Stimulated activated CD4-positive, alpha-beta T cell treated with anti-CD3 and anti-CD28 coated beads, Interleukin-2, amount 100 ng/mL, for 48 hours (primary cell): ENCODE measurements at regions not wholly inside any gene's neighbourhood (a gene's known extent, or its start where the extent isn't known, plus 50 kb on each side); places are given as distances from the start of the nearest gene placed in this dataset.
A peak's percentile ranks its signal among the peaks of the same experiment; 100 is the strongest.
"Not testable (repeated sequence)": the region's sequence is repeated elsewhere in the genome, so short reads cannot be mapped to it uniquely, and the experiment has no call there.

Experiments used
- DNase-seq, 2 donors: peaks; one replicate each; pipeline ENCODE4 v3.0.0-alpha.2; 2020

DNA sequence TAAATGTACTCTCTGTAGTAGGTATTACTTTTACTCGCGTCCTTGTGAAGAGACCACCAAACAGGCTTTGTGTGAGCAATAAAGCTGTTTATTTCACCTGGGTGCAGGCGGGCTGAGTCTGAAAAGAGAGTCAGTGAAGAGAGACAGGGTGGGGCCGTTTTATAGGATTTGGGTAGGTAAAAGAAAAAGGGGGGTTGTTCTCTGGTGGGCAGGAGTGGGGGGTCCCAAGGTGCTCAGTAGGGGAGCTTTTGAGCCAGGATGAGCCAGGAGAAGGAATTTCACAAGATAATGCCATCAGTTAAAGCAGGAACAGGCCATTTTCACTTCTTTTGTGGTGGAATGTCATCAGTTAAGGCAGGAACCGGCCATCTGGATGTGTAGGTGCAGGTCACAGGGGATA lies 918.7 kb upstream of the CRIM1 start:
- not testable (repeated sequence) for DNase-seq

- DNase-seq: peak; percentile 6 to 8
Observed at GRCh38 chr2:35428548-35428947, 927.0 kb upstream of the CRIM1 start.

DNA sequence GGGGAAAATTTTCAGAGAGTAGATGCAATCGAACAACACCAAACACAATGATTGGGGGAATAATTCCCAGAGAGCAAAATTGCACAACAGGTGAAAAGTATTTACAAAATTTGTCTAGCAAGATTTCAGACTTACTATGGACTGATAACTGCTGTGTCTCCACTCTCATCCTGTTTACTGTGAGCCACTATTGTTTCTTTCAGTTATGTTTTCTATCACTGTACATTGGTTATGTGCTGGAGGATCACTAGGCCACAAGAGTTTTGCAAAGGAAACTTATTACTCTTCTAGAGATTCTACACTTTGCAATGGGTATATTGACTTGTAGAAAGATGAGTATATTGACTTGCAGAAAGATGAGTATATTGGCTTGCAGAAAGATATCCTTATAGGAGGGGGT lies 934.1 kb upstream of the CRIM1 start:
- DNase-seq: no peak

DNA sequence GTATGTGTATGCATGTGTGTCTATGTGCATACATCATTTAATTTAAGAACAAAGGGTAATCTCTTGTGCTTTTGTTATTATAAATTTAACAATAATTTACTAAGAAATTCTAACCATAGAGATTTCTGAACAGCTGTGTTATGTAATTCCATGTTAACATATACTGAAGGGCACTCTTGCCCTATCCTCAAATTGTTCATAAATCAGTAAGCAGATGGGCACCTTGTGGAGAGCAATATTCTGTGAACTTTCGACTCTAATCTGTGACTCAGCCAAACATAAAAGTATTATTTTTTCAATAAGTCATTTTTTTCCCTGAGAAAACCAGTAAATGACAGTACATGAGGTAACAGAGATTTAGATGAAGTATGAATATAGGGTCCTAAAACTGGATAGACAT lies 938.3 kb upstream of the CRIM1 start:
- no peak for DNase-seq

GRCh38 chr2:35416391-35417140 lies 939.0 kb upstream of the CRIM1 start:
- DNase-seq: no peak

DNA sequence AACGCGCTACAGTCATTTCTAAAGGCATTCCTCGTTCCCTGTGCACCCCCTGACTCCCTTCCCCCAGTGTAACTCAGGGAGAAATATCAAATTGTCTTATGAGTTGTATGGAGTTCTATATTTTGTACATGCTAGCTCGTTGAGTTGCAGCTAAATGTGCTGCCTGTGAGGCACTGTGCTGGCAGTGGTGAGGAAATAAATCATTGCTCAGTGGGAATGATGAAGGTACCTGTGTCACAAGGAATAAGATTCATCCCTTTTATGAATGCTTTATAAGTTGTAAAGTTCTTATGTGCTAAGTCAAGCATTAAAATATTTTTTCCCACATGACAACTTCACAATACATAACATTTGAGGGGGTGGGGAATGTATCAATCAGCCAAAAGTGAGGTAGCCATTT lies 939.6 kb upstream of the CRIM1 start:
- no peak for DNase-seq

DNA sequence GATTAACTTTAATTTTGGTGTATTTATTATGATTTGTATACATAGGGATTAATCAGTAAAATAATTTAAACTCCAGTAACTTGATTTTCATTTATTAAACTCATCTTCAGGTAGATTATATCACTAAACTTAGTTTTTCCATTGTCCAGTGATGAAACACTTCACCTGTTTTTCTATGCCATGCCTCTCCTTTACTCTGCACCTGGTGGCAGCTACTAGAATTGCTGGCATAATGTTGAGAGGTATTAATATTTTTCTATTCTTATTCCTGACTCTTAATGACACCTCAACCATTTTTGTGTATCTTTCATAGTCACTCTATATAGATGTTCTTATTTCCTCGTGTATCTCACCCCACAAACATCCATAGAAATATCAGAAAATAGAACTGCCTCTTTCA lies 940.3 kb upstream of the CRIM1 start:
- no peak for DNase-seq

GRCh38 chr2:35410431-35411061 lies 945.0 kb upstream of the CRIM1 start:
- DNase-seq: peak; percentile 47 to 49

GRCh38 chr2:35409762-35410161 lies 945.8 kb upstream of the CRIM1 start:
- no peak for DNase-seq

- DNase-seq: no peak
Observed at GRCh38 chr2:35408320-35408719, 947.3 kb upstream of the CRIM1 start.

DNA sequence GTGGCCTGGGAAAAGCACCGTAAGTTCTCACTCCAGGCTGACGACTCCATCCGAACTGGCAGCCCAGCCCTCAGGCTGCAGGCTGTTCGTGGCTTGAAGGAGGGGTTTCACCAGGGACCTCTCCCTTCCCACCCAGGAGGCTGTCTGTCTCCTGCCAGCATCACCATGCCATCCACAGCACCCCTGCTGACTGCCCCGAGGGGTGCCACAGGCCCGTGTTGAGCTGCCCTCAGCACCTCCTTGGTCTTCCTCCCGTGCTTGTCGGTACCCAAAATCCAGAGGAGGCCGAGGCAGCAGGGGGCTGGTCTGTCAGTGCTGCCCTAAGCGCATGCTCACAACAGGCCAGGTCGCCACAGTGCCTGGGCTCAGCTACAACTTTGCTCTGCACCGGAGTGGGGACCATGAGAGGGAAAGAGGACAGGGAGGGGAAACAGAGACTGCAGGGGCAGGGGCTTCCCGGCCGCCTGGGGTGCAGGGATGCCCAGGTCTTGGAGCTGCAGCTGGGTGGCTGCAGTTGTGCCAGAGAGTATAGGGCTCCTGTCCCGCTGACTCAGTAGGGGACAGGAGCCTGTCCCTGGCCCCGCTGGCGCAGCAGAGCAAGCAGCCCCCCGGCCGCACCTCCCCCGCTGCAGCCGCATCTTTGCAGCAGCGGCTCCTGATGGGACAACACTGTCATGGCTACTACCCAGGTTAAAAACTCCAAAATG lies 963.7 kb upstream of the CRIM1 start:
- DNase-seq: no peak

GRCh38 chr2:35378791-35379190 lies 976.8 kb upstream of the CRIM1 start:
- no peak for DNase-seq

GRCh38 chr2:35374845-35375244 lies 980.7 kb upstream of the CRIM1 start:
- no peak for DNase-seq

DNA sequence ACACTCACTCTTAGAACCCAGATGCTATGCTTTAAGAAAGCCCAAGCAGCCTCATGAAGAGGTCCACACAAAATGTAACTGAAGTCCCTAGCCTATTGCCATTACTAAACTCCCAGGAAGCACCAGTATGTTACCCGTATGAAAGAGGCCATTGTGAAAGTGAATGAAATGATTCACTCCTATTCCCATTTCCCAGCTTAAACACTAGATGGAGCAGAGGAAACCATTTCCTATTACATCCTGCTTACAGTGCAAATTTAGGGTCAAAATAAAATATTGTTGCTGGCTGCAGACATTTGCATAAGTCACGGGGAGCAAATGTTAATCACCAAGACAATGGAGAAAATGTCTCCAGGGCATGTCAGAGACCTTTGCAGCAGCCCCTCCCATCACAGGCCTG lies 989.7 kb upstream of the CRIM1 start:
- no peak for DNase-seq

GRCh38 chr2:35356332-35356731 lies 999.2 kb upstream of the CRIM1 start:
- no peak for DNase-seq

DNA sequence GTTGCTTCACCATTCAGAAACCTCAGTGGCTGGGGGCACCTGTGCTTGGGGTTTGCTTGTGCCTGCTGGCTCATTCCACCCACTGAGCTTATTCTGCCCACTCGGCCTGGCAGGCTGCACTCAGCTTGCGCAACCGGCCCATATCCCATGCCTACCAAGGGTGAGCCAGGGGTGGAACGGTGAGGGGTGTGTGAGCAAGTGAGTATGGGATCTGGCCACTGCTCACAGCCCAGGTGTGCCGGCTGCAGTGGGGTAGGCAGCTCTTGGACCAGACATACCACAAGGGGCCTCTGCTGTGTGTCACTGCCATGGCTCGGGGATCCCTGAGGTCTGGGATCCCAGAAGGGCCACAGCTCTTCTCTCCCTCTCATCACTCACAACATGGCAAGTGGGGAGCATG lies 1000.5 kb upstream of the CRIM1 start:
- DNase-seq: no peak

DNA sequence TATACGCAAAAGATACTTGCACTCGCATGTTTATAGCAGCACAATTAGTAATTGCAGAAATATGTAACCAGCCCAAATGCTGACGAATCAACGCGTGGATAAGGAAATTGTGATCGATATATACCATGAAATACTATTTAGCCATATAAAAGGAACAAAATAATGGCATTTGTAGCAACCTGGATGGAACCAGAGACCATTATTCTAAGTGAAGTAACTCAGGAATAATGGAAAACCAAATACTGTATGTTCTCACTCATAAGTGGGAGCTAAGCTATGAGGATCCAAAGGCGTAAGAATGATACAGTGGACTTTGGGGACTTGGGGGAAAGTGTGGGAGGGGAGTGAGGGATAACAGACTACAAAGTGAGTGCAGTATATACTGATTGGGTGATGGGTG lies 1008.0 kb upstream of the CRIM1 start:
- DNase-seq: no peak

DNA sequence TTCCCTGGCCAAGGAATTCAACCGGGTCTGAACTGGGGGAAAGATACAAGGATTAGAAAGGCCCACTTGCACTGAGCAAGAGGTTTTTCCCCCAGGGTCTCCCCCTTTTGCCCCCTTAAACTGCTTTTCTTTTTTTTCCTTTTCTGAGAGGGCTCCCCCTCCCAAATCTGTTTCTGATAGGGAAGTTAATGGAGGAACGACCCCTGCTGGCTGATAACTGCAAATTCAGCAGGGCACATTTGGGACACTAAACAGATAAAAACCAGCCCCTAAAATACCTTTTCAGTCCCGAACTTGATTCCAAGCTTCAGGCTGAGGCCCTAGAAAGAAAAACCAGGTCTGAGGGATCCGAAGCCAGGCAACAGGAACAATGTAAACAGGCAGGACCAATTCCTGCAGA lies 1012.4 kb upstream of the CRIM1 start:
- DNase-seq: no peak

- DNase-seq: no peak
Observed at GRCh38 chr2:35339211-35339610, 1016.4 kb upstream of the CRIM1 start.

DNA sequence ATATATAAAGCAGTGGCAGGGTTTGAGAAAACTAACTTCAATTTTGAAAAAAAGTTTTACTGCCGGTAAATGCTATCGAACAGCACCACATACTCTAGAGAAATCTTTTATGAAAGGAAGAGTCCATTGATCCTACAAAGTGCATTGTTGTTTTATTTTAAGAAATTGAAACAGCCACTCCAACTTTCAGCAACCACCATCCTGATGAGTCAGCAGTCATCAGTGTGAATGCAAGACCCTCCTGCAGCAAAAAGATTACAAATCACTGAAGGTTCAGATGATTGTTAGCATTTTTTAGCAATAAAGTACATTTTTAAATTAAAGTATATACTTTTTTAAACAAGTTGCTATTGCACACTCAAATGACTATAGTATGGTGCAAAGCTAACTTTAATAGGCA lies 1017.7 kb upstream of the CRIM1 start:
- DNase-seq: no peak

- no peak for DNase-seq
Observed at GRCh38 chr2:35314049-35314448, 1041.5 kb upstream of the CRIM1 start.

- DNase-seq: no peak
Observed at GRCh38 chr2:35301369-35301768, 1054.2 kb upstream of the CRIM1 start.

DNA sequence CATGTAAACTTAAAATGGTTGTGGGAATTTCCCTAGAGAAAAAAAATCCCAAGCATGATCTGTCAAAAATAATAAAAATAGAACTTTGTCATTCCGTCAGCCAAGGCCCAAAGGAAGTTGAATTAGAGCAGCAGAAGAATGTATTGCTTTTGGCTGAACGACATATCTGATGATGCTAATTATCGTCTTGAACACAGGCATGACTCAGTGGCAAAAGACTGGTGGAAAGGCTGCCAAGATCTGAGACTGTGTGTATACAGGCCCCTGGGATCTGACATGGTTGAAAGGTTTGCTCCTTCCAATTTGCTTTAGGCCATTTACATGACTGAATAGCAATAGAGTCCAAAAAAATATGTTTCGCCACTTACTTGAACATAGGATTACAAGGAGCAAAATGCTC lies 1057.1 kb upstream of the CRIM1 start:
- DNase-seq: no peak

- no peak for DNase-seq
Observed at GRCh38 chr2:35297403-35297802, 1058.2 kb upstream of the CRIM1 start.
